Endodermal cell (in vitro differentiated cells): ENCODE measurements at regions not wholly inside any gene's neighbourhood (a gene's known extent, or its start where the extent isn't known, plus 50 kb on each side); places are given as distances from the start of the nearest gene placed in this dataset.
A peak's percentile ranks its signal among the peaks of the same experiment; 100 is the strongest.

Experiments
- DNase-seq: peaks from one replicate; pipeline ENCODE4 v3.0.0-alpha.2; 2017
- H3K27ac ChIP-seq: 2 replicates; pipeline ENCODE4 v1.5.1; 2013; ENCODE audit warnings: mild to moderate bottlenecking, low read depth, low read length, moderate library complexity
- H3K27me3 ChIP-seq: 2 replicates; pipeline ENCODE4 v1.6.1; 2013; ENCODE audit warnings: mild to moderate bottlenecking, low read length, moderate library complexity; ENCODE audit not compliant: insufficient read depth, control insufficient read depth, poor library complexity, severe bottlenecking
- H3K36me3 ChIP-seq: 2 replicates; pipeline ENCODE4 v1.7.0; 2013; ENCODE audit warnings: mild to moderate bottlenecking, low read length, moderate library complexity; ENCODE audit not compliant: control insufficient read depth, insufficient read depth
- H3K4me1 ChIP-seq: one replicate; pipeline ENCODE4 v1.7.0; 2013; ENCODE audit warnings: low read length; ENCODE audit not compliant: control insufficient read depth, insufficient read depth
- H3K4me3 ChIP-seq: 2 replicates; pipeline ENCODE4 v1.5.1; 2013; ENCODE audit warnings: mild to moderate bottlenecking, low read length, moderate library complexity
- H3K9ac ChIP-seq: 2 replicates; pipeline ENCODE4 v1.6.1; 2013; ENCODE audit warnings: mild to moderate bottlenecking, low read length, moderate library complexity; ENCODE audit not compliant: poor library complexity, severe bottlenecking; ENCODE audit errors: extremely low read depth
- H3K9me3 ChIP-seq: 2 replicates; pipeline ENCODE4 v1.6.1; 2013; ENCODE audit warnings: mild to moderate bottlenecking, low read length, moderate library complexity; ENCODE audit not compliant: control insufficient read depth
- H3K27ac Mint-ChIP-seq: 2 replicates; pipeline ENCODE4 v1.8.0; 2020; ENCODE audit warnings: mixed read lengths
- H3K27me3 Mint-ChIP-seq: 2 replicates; pipeline ENCODE4 v1.8.0; 2021; ENCODE audit warnings: mild to moderate bottlenecking, mixed read lengths; ENCODE audit not compliant: insufficient read depth
- H3K36me3 Mint-ChIP-seq: 2 replicates; pipeline ENCODE4 v1.8.0; 2020; ENCODE audit warnings: low read depth, mixed read lengths
- H3K4me1 Mint-ChIP-seq: 2 replicates; pipeline ENCODE4 v1.8.0; 2020; ENCODE audit warnings: mixed read lengths
- H3K4me3 Mint-ChIP-seq: 2 replicates; pipeline ENCODE4 v1.8.0; 2020; ENCODE audit warnings: mild to moderate bottlenecking, moderate library complexity, mixed read lengths
- H3K9me3 Mint-ChIP-seq: 2 replicates; pipeline ENCODE4 v1.8.0; 2020; ENCODE audit warnings: mild to moderate bottlenecking, mixed read lengths
- CTCF ChIP-seq: fragments of 200-600 bp; sonication (generic); conservative IDR thresholded peaks from 2 replicates; pipeline ENCODE4 v1.5.0; 2021; ENCODE audit warnings: antibody characterized with exemption, mild to moderate bottlenecking
- WGBS, 2 experiments: methylation state at CpG; one replicate each; pipeline versions ENCODE4 v1.1.5 to v1.1.7; 2013; ENCODE audit warnings: missing lambda C conversion rate in 2 of 2, mixed read lengths in 1 of 2; ENCODE audit not compliant: insufficient coverage in 1 of 2, insufficient read length in 1 of 2; 5-methylcytosine and 5-hydroxymethylcytosine counted together

GRCh38 chr10:130424418-130424817 lies 288.2 kb downstream of the GLRX3 start:
- no peaks in the 10 kb centered on the region for H3K9me3 Mint-ChIP-seq

GRCh38 chr10:130425169-130425568 lies 289.0 kb downstream of the GLRX3 start:
- peak; percentile 10 for DNase-seq
- no peaks in the 10 kb centered on the region for H3K9me3 ChIP-seq
- WGBS, 2 experiments, result 88 to 91% methylated on average over 4 to 5 of the region's 5 CpGs
- no peak overlapping the region for H3K4me3 ChIP-seq
- H3K36me3 Mint-ChIP-seq, result no peaks in the 10 kb centered on the region
- H3K4me3 Mint-ChIP-seq, result no peak overlapping the region
- no peaks in the 10 kb centered on the region for H3K27me3 Mint-ChIP-seq
- no peak overlapping the region for H3K27ac ChIP-seq
- no peaks in the 10 kb centered on the region for H3K9me3 Mint-ChIP-seq
- no peak overlapping the region for H3K9ac ChIP-seq
- H3K36me3 ChIP-seq, result no peaks in the 10 kb centered on the region
- no peak for TF ChIP-seq CTCF
- H3K27ac Mint-ChIP-seq, result no peak overlapping the region
- no peaks in the 10 kb centered on the region for H3K27me3 ChIP-seq
- H3K4me1 Mint-ChIP-seq, result no peaks in the 10 kb centered on the region
- H3K4me1 ChIP-seq, result no peaks in the 10 kb centered on the region

More at GRCh38 chr10:130424418-130424817, 288.2 kb downstream of the GLRX3 start:
- Histone ChIP-seq H3K36me3 (no peaks in the 10 kb centered on the region), H3K4me3 (no peak overlapping the region), H3K4me1 (no peaks in the 10 kb centered on the region), H3K9me3 (no peaks in the 10 kb centered on the region), H3K9ac (no peak overlapping the region), H3K27me3 (no peaks in the 10 kb centered on the region), H3K27ac (no peak overlapping the region)
- Mint-ChIP-seq H3K27ac (no peak overlapping the region), H3K27me3 (no peaks in the 10 kb centered on the region), H3K36me3 (no peaks in the 10 kb centered on the region), H3K4me1 (no peaks in the 10 kb centered on the region), H3K4me3 (no peak overlapping the region)
- 90 to 97% methylated on average over 10 of the region's 10 CpGs for WGBS, 2 experiments
- no peak for TF ChIP-seq CTCF
- DNase-seq, result peak; percentile 14

- DNase-seq, result peak; percentile 16
These were observed 289.8 kb downstream of the GLRX3 start for GRCh38 chr10:130425881-130426435.

More at GRCh38 chr10:130425881-130426435, 289.8 kb downstream of the GLRX3 start:
- WGBS, 2 experiments, result 91 to 95% methylated on average over 9 to 10 of the region's 10 CpGs
- Histone ChIP-seq H3K27ac (no peak overlapping the region), H3K36me3 (no peaks in the 10 kb centered on the region), H3K4me3 (no peak overlapping the region), H3K9ac (no peak overlapping the region), H3K4me1 (no peaks in the 10 kb centered on the region), H3K9me3 (no peaks in the 10 kb centered on the region), H3K27me3 (no peaks in the 10 kb centered on the region)
- Mint-ChIP-seq H3K27me3 (no peaks in the 10 kb centered on the region), H3K4me3 (no peak overlapping the region), H3K27ac (no peak overlapping the region), H3K9me3 (no peaks in the 10 kb centered on the region), H3K36me3 (no peaks in the 10 kb centered on the region), H3K4me1 (no peaks in the 10 kb centered on the region)
- no peak for TF ChIP-seq CTCF
